ENCODE measurements at regions not wholly inside any gene's neighbourhood (a gene's known extent, or its start where the extent isn't known, plus 50 kb on each side); places are given as distances from the start of the nearest gene placed in this dataset.
"Not testable (repeated sequence)": the region's sequence is repeated elsewhere in the genome, so short reads cannot be mapped to it uniquely, and the experiment has no call there.

DNA sequence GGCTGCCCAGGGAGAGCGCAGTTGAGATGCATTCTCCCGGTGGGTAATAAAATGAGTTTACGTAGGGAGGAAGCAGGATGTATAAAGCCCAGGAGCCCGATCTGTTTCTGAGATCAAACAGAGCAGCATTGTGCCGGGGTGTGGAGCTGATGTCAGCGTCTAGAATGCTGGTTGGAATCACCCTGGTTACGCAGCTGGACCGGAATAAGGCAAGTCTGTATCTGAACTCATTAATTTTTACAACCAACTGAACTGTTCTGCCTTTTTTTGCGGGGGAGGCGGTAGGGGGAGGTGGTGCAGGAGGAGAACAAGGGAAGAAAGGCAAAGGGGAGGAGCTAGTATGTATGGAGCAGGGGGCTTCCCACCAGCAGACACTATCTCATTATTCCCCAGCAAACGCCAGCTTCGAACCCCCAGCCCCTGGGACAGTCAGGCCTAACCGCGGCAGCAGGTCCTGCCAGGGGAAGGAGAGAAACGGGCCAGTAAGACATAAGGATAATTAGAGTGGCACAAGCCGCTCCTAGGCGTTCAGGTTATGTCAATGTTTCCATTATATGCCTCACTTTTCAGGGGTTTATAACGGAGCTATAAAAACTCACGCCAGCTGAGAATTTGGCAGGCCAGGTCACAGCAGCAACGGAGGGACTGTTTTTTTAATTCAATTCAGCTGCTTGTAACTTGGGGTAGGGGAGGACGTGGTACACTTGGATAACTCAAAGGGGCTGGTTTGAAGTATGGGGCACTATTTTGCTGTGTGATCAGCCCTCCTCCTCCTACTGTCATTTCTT is 175.3 kb upstream of the HES1 start:
- DNase-seq (peak; percentile 37), ATAC-seq (peak; percentile 63 to 95)
- intact Hi-C loops (cut with DNase I): no loop called here

DNA sequence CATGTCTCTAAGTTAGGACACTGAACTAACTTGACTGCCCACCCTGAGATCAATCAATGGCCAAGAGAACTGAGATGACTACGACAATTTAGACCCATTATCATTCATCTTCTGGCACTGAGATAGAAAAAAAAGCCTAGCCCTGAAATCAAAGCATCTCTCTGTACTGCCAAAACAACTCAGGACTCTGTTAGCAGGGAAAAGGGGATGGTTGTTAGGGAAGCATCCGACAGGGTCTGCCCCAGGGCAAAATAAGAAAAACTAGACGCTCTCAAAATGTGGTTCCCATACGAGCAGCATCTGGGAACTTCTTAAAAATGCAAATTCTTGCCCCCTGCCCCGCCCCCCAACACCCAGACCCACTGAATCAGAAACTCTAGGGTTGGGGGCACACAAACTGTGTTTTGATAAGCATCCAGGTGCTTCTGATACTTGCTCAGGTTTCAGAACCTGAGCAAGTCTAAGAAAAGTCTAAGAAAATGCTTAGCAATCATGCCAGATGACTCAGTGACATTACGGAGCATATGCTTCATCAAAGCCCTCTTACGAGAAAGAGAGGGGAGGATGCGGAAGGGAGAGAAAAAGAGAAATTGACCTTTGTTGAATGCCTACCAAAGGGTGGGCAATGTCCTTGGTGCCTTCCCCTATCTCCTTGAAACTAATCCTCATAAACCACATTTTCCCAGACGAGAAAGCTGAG is 172.8 kb upstream of the HES1 start:
- DNase-seq (no peak), ATAC-seq (no peak)
- intact Hi-C loops (cut with DNase I): no loop called here

DNA sequence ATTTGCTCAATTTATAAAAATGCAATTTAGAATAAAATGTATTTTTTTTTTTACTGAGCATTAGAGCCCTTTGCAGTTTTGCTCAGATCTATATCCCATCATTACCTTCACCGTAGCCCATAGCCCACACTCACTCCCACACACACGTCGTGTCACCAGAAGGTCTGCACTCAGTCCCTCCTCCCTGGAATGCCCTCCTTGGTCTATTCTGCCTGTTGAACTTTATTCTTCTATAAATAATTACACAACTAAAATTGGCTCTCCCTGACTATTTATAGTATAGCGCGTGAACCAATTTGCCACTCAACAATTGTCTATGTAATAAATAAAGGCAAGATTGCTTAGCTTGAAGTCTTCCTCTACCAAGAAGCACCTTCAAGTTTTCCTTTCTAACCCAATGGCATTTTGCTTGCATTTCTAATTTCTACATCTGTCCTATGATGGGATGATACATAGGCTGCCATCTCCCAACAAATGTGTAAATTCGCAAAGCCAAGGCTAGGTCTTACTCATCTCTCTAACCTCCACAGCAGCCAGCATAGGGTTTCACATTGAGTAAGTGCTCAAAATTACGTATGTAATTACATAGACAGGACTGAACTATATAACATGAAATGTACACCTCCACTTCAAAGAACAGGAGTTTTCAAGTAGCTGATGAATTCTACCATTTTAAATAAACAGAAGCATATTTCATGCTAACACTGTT is 172.0 kb upstream of the HES1 start:
- intact Hi-C loops (cut with DNase I): no loop called here
- DNase-seq: no peak
- ATAC-seq: peak in 1 of 2 donors; percentile 23

DNA sequence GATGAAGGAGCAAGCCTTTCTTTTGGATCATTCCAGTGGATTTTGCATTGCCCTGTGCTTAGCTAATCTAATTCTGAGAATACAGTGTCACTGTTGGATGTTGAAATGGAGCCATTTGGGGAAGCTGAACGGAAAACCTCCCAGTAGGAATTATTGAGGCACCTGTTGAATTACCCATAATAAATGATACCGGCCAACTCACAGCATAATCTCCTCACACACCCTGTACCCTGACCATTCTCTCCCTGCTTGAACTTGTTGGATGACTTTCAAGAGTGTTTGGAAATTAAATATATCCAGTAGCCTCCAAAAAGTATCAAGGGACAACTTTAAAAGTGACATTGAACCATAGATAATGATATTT is 171.4 kb upstream of the HES1 start:
- ATAC-seq (no peak), DNase-seq (no peak)
- intact Hi-C loops (cut with DNase I): no loop called here

DNA sequence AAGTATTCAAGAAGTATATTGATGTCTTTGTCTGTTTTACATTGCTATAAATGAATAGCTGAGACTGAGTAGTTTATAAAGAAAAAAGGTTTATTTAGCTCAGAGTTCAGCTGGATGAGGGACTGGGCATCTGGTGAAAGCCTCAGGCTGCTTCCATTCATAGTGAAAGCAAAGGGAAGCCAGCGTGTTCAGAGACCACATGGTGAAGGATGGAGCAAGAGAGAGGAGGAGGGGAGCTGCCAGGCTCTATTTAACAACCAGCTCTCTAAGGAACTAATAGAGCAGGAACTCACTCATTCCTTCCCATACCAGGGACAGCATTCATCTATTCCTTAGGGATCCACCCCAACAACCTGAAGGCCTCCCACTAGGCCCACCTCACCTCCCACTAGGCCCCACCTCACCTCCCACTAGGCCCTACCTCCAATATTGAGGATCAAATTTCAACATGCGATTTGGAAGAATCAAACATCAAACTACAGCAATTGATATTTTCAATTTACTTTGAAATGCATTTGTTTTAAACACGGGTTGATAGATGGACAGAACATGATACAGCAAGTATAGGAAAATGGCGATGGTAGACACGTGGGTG is 167.5 kb upstream of the HES1 start:
- intact Hi-C loops (cut with DNase I): no loop called here
- DNase-seq (no peak), ATAC-seq (no peak)

DNA sequence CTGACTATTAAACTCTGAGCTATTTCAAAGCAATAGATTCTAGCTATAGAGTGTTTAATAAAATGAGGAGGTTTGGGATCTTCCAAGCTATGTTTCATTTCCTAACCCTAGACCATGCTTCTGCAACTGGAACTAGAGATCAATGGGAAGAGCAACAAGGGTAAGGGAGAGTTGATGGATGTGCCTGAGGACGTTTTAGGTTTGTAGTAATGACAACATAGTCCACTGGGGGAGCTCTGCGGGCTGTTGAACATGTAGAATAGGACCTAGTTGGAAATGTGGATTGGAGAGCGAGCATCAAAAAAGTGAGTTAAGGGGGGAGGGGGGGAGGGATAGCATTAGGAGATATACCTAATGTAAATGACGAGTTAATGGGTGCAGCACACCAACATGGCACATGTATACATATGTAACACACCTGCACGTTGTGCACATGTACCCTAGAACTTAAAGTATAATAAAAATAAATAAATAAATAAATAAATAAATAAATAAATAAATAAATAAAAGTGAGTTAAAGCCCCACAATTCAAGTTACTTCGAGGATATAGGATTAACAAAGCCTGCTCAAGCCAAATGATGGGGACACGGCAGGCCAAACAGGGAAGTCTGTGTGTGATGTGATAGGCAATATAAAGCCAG is 165.7 kb upstream of the HES1 start:
- peak in 1 of 2 donors; percentile 47 for ATAC-seq
- intact Hi-C loops (cut with DNase I); DNase-seq: not testable (repeated sequence)

DNA sequence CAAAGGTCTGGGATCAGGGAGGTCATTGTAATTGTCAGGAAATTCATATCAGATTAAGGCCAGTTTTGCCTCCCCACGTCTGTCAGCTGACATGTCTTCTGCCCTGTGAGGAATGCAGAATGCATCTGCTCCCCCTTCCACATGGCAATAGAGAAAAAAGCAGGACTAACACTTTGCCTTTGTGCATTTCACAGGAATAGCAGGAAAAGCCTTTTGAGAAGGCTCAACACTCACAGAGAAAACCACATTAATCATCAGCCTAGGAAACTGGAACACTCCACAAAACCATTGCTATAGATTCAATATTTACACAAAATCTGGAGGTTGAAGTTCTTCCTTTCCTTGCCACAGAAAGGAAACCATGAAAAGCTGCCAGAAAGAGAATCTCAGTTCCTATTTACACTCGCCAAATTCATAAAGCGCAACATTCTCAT is 165.2 kb upstream of the HES1 start:
- intact Hi-C loops (cut with DNase I): no loop called here

DNA sequence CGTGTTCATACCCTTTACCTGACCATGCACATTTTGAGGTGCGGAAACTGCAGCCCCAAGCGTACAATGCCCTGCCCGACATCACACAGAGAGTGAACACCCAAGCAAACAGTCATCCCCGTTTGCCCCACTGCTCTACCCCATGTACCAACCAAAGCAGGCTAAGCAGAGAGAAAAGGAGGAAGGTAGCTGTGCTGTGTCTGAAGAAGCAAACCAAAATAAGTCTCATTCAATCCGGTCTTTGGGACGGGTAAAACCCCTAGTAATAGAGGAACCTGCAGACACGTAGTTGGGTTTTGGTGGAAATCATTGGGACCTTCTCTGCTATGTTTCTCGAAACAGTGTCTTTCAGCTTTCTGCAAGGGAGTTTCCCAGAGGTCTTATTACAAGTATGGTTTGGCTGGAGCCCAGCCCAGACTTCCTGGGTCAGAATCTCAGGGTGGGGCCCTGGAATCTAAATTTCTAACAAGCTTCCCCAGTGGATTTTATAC is 164.6 kb upstream of the HES1 start:
- ATAC-seq: peak in 1 of 2 donors; percentile 28
- intact Hi-C loops (cut with DNase I): no loop called here
- no peak for DNase-seq

More for the DNA sequence above, 165.2 kb upstream of the HES1 start:
- ATAC-seq: no peak
- DNase-seq: no peak

DNA sequence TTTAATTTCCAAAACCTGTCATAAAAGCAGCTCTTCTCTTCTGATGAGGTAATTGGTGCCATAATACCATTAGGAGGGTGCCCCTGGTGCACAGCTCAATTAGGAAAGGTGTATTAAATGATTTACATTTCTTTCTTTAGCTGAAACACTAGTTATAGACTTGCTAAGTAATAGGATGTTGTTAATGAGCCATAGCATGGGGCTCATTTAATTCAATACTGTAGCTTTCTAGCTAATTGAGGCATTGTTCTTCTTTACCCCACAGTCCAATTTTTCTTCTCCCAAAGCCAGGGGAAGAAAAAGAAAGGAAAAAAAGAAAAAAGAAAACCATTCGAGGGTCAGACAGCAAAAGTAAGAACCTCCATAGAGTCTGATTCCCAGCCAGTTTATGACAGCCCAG is 164.0 kb upstream of the HES1 start:
- no peak for DNase-seq
- intact Hi-C loops (cut with DNase I): no loop called here
- no peak for ATAC-seq

DNA sequence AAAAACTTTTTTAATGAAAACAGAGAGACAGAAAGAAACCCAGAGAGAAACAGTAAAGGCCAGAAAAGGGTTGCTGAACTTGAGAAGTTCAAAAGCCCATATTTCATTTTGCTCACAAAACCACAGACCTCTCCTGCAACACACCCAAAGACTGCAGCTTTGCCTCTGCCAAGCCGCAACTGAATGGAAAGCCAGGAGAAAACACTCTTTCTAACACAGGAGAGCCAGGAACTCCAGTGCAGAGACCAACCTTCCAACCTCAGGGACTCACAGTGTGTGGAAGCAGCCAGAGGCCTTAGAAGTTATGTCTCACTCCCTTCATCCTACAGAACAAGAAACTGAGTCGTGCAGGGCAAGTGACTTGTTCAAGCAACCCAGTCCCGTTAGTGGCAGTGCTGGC is 163.1 kb upstream of the HES1 start:
- DNase-seq (no peak), ATAC-seq (no peak)
- intact Hi-C loops (cut with DNase I): no loop called here

DNA sequence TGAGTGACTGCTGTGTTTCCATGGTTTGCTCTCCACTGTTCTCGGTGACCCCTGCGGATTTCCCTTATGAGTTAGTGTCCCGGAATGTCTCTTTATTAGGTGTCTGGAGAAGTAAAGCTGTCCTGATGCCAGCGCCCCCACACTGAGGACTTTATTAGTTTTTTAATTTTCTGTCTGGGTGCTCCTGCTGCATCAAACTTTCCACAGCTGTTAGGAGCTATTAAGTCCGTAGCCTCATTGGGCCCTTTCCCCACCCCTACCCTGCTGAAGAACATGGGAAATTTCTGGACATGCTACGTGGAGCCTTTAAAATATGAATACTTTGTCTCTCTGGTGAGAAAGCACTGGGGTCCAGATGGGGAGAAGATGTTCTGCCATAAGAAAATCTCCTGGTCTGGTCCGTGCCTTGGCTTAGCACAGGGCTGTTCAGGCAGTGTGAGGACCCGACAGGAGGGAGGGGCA is 161.7 kb upstream of the HES1 start:
- ATAC-seq (peak; percentile 11 to 17), DNase-seq (no peak)
- intact Hi-C loops (cut with DNase I): no loop called here

DNA sequence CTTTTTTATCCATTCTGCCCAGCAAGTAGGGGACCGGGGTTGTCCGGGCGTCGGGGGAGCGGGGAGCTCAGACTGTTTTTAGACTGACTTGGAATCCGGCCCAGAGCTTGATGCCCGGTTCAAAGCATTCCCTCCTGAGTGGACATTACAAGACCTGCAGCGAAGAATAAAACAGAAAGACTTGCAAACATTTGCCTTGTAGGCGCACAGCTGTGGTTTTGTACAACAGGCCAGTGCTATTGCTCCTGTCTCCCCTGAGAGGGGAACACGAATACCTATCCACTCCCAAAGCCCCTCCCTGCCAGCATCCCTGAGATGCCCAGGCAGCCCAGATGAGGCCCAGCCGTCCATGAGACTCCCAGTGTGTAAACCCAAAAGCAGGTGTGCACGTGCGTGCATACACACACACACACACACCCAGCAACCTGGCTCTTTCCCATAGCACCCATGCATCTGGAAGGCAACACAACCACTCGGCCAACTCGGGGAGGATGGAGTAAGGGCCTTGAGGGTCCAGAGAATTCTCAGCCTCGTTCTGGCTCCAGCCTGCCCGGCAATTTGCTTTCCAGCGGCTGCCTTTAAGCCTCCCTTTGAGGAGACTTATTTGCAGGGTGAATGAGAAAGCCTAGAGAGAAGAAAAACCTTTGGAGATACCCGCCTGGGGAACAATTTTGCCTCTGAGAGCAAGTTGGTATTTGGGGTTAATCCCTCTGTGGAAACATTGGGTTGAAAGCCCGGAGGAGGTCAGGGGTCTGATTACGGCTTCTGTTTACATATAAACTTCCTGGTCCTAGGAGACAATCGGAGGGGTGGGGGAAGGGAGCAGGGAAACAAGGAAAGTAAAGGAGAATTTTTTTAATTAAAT is 161.0 kb upstream of the HES1 start:
- intact Hi-C loops (cut with DNase I): no loop called here
- ATAC-seq (peak in 1 of 2 donors; percentile 8), DNase-seq (no peak)

DNA sequence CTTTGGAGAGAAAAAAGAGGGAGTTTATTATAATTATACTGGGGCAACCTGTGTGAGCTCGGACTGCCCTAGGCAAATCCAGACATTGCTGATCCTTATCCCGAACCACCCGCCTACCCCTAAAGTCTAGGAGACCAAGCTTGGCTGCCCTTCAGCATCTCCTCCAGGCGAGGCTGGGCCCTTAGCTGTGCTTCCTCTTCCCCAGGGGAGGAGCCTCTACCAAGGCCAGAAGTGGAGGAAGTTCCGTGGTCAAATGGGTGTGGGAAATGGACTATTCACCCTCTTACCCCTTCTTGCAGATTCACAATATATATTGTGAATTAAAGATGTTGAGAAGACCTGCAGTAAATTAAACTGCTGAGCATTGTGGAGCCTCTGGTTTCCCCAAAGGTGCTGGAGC is 158.3 kb upstream of the HES1 start:
- DNase-seq (no peak), ATAC-seq (no peak)
- intact Hi-C loops (cut with DNase I): no loop called here

DNA sequence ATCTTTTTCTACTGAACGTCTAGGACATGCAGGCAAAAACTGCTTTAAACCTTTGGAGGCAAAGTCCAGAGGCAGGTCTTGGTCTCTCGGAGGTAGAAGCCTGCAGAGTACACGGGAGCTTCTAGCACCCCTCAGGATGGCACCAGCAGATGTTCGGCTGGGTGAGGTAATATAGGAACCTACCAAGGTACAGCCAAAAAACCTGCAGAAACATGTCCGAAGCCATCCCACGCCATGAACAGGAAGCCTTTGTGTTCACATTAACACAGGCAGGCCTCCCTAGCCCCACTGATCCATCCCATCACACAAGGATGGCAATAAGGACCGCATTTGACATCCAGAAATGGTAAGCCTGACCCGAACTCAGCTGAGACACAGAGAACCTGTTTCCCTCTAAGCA is 157.9 kb upstream of the HES1 start:
- DNase-seq (no peak), ATAC-seq (no peak)
- intact Hi-C loops (cut with DNase I): no loop called here

DNA sequence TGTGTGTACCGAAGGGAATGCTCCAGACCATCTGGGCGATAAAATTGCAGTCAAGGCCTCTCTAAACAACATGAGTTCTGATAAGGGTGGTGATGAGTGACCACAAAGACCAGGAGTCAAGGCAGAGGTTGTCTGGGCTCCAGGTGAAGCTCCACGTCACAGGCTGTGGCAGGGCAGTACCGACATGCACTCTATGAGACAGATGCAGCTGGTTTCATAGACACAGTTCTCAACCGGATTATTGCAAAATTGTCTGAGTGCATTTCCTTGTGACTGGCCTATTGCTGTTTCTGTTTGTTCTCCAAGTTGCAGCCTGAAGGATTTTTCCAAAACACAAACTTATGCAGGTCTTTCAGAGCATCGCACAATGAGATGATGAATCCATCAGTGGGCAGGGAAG is 157.5 kb upstream of the HES1 start:
- no peak for ATAC-seq
- intact Hi-C loops (cut with DNase I): no loop called here
- no peak for DNase-seq

DNA sequence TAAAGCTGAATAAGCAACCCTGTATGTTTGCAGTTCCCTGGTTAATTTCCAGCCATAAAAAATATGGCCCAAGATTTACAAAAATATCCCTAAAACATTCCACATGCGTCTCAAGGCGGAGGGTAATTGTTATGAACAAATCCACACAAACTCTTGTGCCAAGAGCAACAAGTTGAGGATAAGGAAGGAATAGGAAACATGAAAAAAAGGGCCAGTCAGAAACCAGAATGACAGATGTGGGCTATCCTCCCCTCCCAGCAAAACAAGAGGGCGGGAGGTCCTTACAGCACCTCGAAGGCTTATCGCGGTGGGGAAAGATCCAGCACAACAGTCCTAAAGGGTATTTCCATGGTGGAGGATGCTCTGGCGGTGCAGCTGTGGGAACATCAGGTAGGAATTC is 155.6 kb upstream of the HES1 start:
- intact Hi-C loops (cut with DNase I): no loop called here
- ATAC-seq (peak; percentile 48 to 55), DNase-seq (no peak)

DNA sequence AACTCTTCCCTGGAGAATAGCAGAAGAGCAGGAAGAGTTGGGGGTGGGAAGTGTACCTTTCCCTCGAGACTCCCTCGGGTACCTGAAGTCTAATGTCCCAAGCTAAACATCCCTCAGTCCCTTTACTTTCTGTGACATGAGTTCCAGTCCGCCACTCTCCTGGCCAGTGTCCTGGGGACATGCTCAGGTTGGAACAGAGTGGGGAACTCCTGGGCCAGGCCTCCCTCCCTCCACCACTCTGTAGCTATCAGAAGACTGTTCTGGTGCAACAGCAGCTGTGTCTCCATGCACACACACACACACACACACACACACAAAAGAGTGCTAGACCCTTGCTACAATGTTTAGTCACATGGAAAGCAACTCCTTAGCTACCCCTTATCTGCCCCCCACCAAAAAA is 155.0 kb upstream of the HES1 start:
- no peak for DNase-seq
- no peak for ATAC-seq
- intact Hi-C loops (cut with DNase I): no loop called here

DNA sequence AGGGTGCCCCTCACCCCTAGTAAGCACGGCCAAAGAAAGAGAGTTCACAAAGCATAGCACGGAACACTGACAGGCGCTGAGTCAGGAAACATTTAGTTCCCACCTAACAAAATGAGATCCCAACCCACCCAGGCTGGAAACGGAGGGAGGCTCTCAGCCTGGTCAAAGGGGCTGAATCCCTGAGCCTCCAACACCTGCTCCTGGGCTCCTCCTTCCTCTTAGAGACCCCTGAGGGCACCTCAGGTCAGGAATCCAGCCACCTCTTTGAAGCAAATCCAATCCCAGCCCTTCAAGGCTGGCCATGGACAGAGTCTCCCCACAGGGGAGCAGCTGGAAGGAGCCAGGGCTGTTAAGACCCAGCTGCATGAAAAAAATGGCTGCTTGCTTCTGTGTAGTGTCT is 154.4 kb upstream of the HES1 start:
- ATAC-seq: peak in 1 of 2 donors; percentile 5
- no peak for DNase-seq
- intact Hi-C loops (cut with DNase I): no loop called here
